Natural killer cell (primary cell): ENCODE measurements at regions not wholly inside any gene's neighbourhood (a gene's known extent, or its start where the extent isn't known, plus 50 kb on each side); places are given as distances from the start of the nearest gene placed in this dataset.

ENCODE experiments used
- ATAC-seq, 3 donors: fragments of 150-1000 bp in 2 of 3; fragments of 200-7000 bp in 1 of 3; cut with Tn5 transposase; 1 replicate in 1 of 3; 2 replicates in 2 of 3; pipeline ENCODE4 v1.10.0; 2021; ENCODE audit warnings: mild to moderate bottlenecking in 2 of 3, moderate library complexity in 2 of 3
- DNase-seq, 2 donors: peaks; one replicate each; pipeline versions ENCODE4 v3.0.0 to v3.0.0-alpha.2; 2013 to 2021; ENCODE audit warnings: mixed read lengths in 1 of 2
- H3K27ac ChIP-seq: one replicate; pipeline ENCODE4 v1.5.1; 2013; ENCODE audit warnings: mild to moderate bottlenecking, low read length
- H3K27me3 ChIP-seq: one replicate; pipeline ENCODE4 v1.6.1; 2013; ENCODE audit warnings: low read length; ENCODE audit not compliant: control insufficient read depth, insufficient read depth
- H3K36me3 ChIP-seq: one replicate; pipeline ENCODE4 v1.6.1; 2013; ENCODE audit warnings: low read length; ENCODE audit not compliant: control insufficient read depth, insufficient read depth
- H3K4me1 ChIP-seq: one replicate; pipeline ENCODE4 v1.6.1; 2013; ENCODE audit warnings: low read length; ENCODE audit not compliant: control insufficient read depth, insufficient read depth
- H3K4me3 ChIP-seq: one replicate; pipeline ENCODE4 v1.5.1; 2013; ENCODE audit warnings: low read length
- H3K9me3 ChIP-seq: one replicate; pipeline ENCODE4 v1.6.1; 2013; ENCODE audit warnings: low read length; ENCODE audit not compliant: control insufficient read depth, insufficient read depth
- H3K27ac Mint-ChIP-seq, 2 donors: one replicate each; pipeline ENCODE4 v1.8.0; 2022; ENCODE audit warnings: mild to moderate bottlenecking in 2 of 2, mixed read lengths in 2 of 2, moderate library complexity in 1 of 2
- H3K27me3 Mint-ChIP-seq, 2 donors: one replicate each; pipeline ENCODE4 v1.8.0; 2022; ENCODE audit warnings: low read depth in 2 of 2, mixed read lengths in 2 of 2
- H3K36me3 Mint-ChIP-seq: one replicate; pipeline ENCODE4 v1.8.0; 2022; ENCODE audit warnings: mixed read lengths
- H3K4me1 Mint-ChIP-seq, 2 donors: one replicate each; pipeline ENCODE4 v1.8.0; 2022; ENCODE audit warnings: mixed read lengths in 2 of 2
- H3K4me3 Mint-ChIP-seq: one replicate; pipeline ENCODE4 v1.8.0; 2022; ENCODE audit warnings: mild to moderate bottlenecking, moderate library complexity, mixed read lengths
- H3K9me3 Mint-ChIP-seq, 2 donors: one replicate each; pipeline ENCODE4 v1.8.0; 2022; ENCODE audit warnings: mixed read lengths in 2 of 2
- WGBS: methylation state at CpG from one replicate; pipeline ENCODE4 v1.1.7; 2013; ENCODE audit warnings: missing lambda C conversion rate; ENCODE audit not compliant: insufficient coverage; 5-methylcytosine and 5-hydroxymethylcytosine counted together
- intact Hi-C: fragments of 100-400 bp; cut with micrococcal nuclease; formaldehyde crosslinking; loops from one replicate; pipeline ENCODE4 v1.14.2; 2022
- TF ChIP-seq, protein P1 (sequence below): fragments of 200-600 bp; IDR thresholded peaks from one replicate; pipeline ENCODE4 v1.8.0; 2022; ENCODE audit warnings: antibody characterized with exemption

DNA sequence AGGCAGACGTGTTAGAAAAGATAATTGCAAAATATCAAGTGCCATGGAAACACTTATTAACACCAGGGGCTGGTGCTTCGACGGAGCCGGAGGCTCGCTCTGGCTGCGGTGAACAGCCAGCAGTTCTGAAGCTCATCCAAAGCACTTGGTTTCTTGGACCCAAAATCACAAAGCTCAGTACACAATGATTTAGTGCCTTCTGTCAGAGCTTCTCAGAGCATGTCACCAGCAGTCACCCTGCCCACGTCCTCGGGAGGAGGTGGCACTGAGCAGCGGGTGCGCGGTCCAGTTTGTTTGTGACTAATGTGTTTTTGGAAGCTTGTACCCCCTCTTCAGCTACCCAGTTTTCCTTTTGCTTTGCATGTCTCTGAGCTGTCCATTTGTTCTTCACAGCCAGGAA is 58.7 kb upstream of the KIRREL3 start:
- Mint-ChIP-seq H3K4me1 (no peaks in the 10 kb centered on the region), H3K27ac (no peak overlapping the region), H3K36me3 (no peaks in the 10 kb centered on the region), H3K27me3 (no peaks in the 10 kb centered on the region), H3K9me3 (no peaks in the 10 kb centered on the region), H3K4me3 (no peak overlapping the region)
- H3K27me3 ChIP-seq: no peaks in the 10 kb centered on the region
- H3K36me3 ChIP-seq: no peaks in the 10 kb centered on the region
- DNase-seq (no peak), ATAC-seq (no peak)
- no peak overlapping the region for H3K4me3 ChIP-seq
- H3K4me1 ChIP-seq: no peaks in the 10 kb centered on the region
- intact Hi-C loops: no loop called here
- no peaks in the 10 kb centered on the region for H3K9me3 ChIP-seq
- H3K27ac ChIP-seq: no peak overlapping the region
- WGBS: 83% methylated on average over 11 of the region's 11 CpGs
- TF ChIP-seq, protein P1, sequence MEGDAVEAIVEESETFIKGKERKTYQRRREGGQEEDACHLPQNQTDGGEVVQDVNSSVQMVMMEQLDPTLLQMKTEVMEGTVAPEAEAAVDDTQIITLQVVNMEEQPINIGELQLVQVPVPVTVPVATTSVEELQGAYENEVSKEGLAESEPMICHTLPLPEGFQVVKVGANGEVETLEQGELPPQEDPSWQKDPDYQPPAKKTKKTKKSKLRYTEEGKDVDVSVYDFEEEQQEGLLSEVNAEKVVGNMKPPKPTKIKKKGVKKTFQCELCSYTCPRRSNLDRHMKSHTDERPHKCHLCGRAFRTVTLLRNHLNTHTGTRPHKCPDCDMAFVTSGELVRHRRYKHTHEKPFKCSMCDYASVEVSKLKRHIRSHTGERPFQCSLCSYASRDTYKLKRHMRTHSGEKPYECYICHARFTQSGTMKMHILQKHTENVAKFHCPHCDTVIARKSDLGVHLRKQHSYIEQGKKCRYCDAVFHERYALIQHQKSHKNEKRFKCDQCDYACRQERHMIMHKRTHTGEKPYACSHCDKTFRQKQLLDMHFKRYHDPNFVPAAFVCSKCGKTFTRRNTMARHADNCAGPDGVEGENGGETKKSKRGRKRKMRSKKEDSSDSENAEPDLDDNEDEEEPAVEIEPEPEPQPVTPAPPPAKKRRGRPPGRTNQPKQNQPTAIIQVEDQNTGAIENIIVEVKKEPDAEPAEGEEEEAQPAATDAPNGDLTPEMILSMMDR: no peak

DNA sequence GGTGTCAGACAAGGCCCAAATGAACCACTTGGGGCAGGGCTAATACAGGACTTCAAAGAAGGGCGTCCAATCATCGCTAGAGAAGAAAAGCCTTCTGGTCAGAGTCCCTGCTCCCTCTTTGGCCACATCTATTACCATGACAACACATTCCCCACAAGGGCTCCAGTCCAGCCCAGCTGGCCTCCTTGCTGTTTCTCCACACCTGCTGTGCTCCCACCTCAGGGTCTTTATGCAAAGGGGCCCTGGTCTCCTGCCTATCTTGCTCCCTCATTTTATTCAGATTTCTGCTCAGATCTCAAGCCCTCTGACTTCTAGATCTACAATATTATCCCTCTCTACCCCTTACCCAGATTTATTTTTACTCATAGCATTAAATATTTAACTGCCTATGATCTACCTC is 58.0 kb upstream of the KIRREL3 start:
- TF ChIP-seq, protein P1: no peak
- no peak overlapping the region for H3K27ac ChIP-seq
- H3K27me3 ChIP-seq: no peaks in the 10 kb centered on the region
- Mint-ChIP-seq H3K27me3 (no peaks in the 10 kb centered on the region), H3K4me3 (no peak overlapping the region), H3K4me1 (no peaks in the 10 kb centered on the region), H3K27ac (no peak overlapping the region), H3K36me3 (no peaks in the 10 kb centered on the region), H3K9me3 (no peaks in the 10 kb centered on the region)
- H3K4me3 ChIP-seq: no peak overlapping the region
- no peaks in the 10 kb centered on the region for H3K4me1 ChIP-seq
- H3K9me3 ChIP-seq: no peaks in the 10 kb centered on the region
- intact Hi-C loops: no loop called here
- DNase-seq: no peak
- WGBS: 95% methylated on average over 2 of the region's 2 CpGs
- H3K36me3 ChIP-seq: no peaks in the 10 kb centered on the region
- no peak for ATAC-seq

DNA sequence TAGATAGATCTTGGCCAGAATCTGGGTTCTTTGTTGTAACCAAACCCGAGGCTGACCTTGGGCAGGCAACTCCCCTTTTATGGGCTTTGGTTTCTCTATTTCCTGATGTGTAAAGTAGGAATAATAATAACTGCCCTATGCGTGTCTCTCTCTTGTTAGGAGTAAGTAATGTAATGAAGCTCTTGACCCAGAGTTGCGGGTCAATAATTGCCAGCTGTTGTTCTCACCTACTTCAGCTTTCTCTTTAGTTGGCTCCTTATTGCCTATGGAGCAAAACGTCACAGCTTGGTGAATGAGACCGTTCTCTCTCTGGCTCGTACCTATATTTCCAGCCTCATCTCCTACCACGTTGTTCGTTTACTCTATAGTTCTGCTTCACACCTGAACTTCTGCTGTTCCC is 56.6 kb upstream of the KIRREL3 start:
- DNase-seq (no peak), ATAC-seq (no peak)
- Mint-ChIP-seq H3K27me3 (no peaks in the 10 kb centered on the region), H3K36me3 (no peaks in the 10 kb centered on the region), H3K4me3 (no peak overlapping the region), H3K4me1 (no peaks in the 10 kb centered on the region), H3K27ac (no peak overlapping the region), H3K9me3 (no peaks in the 10 kb centered on the region)
- TF ChIP-seq, protein P1: no peak
- H3K36me3 ChIP-seq: no peaks in the 10 kb centered on the region
- no peaks in the 10 kb centered on the region for H3K9me3 ChIP-seq
- H3K27me3 ChIP-seq: no peaks in the 10 kb centered on the region
- no peaks in the 10 kb centered on the region for H3K4me1 ChIP-seq
- H3K4me3 ChIP-seq: no peak overlapping the region
- WGBS: 87% methylated on average over 8 of the region's 8 CpGs
- intact Hi-C loops: no loop called here
- H3K27ac ChIP-seq: no peak overlapping the region

GRCh38 chr11:127056338-127056971 is 55.9 kb upstream of the KIRREL3 start:
- Mint-ChIP-seq H3K27me3 (no peaks in the 10 kb centered on the region), H3K36me3 (no peaks in the 10 kb centered on the region), H3K4me1 (no peaks in the 10 kb centered on the region), H3K27ac (no peak overlapping the region), H3K9me3 (no peaks in the 10 kb centered on the region), H3K4me3 (no peak overlapping the region)
- ATAC-seq (no peak), DNase-seq (no peak)
- no peaks in the 10 kb centered on the region for H3K9me3 ChIP-seq
- no peak overlapping the region for H3K4me3 ChIP-seq
- WGBS: 75% methylated on average over 5 of the region's 6 CpGs
- intact Hi-C loops: no loop called here
- TF ChIP-seq, protein P1: no peak
- H3K4me1 ChIP-seq: no peaks in the 10 kb centered on the region
- H3K27ac ChIP-seq: no peak overlapping the region
- H3K27me3 ChIP-seq: no peaks in the 10 kb centered on the region
- H3K36me3 ChIP-seq: no peaks in the 10 kb centered on the region
